PFSK-1 (cell line): ENCODE measurements at regions not wholly inside any gene's neighbourhood (a gene's known extent, or its start where the extent isn't known, plus 50 kb on each side); places are given as distances from the start of the nearest gene placed in this dataset.

ENCODE experiments used
- FOXP2 ChIP-seq: optimal IDR thresholded peaks from 2 replicates; pipeline ENCODE3; 2011; ENCODE audit warnings: borderline replicate concordance, control low read depth, inconsistent platforms; ENCODE audit not compliant: insufficient read depth; ENCODE audit errors: extremely low read length, extremely low read depth
- POLR2AphosphoS5 ChIP-seq: IDR thresholded peaks from 2 replicates; pipeline ENCODE4 v1.6.1; 2012; ENCODE audit warnings: low read depth, mild to moderate bottlenecking, control low read depth, low read length, moderate library complexity
- SIN3A ChIP-seq: IDR thresholded peaks from 2 replicates; pipeline ENCODE4 v1.6.1; 2012; ENCODE audit warnings: mild to moderate bottlenecking, low read length, moderate library complexity, borderline replicate concordance; ENCODE audit not compliant: insufficient read depth
- TAF1 ChIP-seq: IDR thresholded peaks from 2 replicates; pipeline ENCODE4 v1.6.1; 2012; ENCODE audit warnings: low read length, control low read depth, borderline replicate concordance; ENCODE audit not compliant: insufficient read depth
- TF ChIP-seq, protein P1 (sequence below), 2 experiments: IDR thresholded peaks; 2 replicates each; pipeline versions ENCODE4 v1.6.1 to v1.8.0; 2011 to 2012; ENCODE audit warnings: low read depth in 2 of 2, low read length in 2 of 2, control low read depth in 1 of 2, inconsistent platforms in 1 of 2, mild to moderate bottlenecking in 1 of 2, moderate library complexity in 1 of 2; ENCODE audit not compliant: insufficient read depth in 1 of 2

DNA sequence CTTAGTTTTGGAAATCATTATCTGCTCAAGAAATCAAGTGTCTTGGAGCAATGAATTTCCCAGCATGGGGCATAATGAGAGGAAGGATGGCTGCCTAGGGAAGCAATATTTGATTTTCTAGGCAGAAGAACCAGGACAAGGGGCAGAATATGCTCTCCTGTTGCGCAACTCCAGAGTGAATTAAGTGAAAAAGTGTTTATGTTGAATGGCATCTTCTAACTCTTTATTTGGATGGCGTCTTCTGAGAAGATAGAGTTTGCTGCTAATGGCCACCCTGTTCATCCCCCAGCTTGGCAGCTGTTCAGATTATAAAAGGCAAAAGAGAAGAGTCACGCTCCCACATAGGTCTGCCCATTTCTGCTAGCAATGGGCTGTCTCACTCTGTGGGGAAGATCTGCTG, 1278.1 kb downstream of the AACS start:
- TF ChIP-seq TAF1 (no peak), POLR2AphosphoS5 (no peak), FOXP2 (no peak), SIN3A (no peak)
- TF ChIP-seq, protein P1, sequence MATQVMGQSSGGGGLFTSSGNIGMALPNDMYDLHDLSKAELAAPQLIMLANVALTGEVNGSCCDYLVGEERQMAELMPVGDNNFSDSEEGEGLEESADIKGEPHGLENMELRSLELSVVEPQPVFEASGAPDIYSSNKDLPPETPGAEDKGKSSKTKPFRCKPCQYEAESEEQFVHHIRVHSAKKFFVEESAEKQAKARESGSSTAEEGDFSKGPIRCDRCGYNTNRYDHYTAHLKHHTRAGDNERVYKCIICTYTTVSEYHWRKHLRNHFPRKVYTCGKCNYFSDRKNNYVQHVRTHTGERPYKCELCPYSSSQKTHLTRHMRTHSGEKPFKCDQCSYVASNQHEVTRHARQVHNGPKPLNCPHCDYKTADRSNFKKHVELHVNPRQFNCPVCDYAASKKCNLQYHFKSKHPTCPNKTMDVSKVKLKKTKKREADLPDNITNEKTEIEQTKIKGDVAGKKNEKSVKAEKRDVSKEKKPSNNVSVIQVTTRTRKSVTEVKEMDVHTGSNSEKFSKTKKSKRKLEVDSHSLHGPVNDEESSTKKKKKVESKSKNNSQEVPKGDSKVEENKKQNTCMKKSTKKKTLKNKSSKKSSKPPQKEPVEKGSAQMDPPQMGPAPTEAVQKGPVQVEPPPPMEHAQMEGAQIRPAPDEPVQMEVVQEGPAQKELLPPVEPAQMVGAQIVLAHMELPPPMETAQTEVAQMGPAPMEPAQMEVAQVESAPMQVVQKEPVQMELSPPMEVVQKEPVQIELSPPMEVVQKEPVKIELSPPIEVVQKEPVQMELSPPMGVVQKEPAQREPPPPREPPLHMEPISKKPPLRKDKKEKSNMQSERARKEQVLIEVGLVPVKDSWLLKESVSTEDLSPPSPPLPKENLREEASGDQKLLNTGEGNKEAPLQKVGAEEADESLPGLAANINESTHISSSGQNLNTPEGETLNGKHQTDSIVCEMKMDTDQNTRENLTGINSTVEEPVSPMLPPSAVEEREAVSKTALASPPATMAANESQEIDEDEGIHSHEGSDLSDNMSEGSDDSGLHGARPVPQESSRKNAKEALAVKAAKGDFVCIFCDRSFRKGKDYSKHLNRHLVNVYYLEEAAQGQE (IDR thresholded peaks at IDR 0.05; ENCODE audit: insufficient read depth in 1 of 2, low read depth in 2 of 2, low read length in 2 of 2) = no peak
